ENCODE measurements at regions not wholly inside any gene's neighbourhood (a gene's known extent, or its start where the extent isn't known, plus 50 kb on each side); places are given as distances from the start of the nearest gene placed in this dataset.

- no peak for DNase-seq (ENCODE audit: low read depth, low spot score)
- ChIA-PET CTCF (interaction anchor here (1.6 kb wide), 1 partner anchor 27 kb away, joined by 6 read pairs; no protein-coding TSS in a partner anchor), POLR2A (no interaction called here)
- no peak overlapping the region for H3K4me3 ChIP-seq (ENCODE audit: low read depth, low read length)
- TF ChIP-seq CTCF (IDR thresholded peaks at IDR 0.05; ENCODE audit: insufficient read depth, low read length, missing control alignments): no peak
Measured at GRCh38 chr4:37538931-37539330, 147.2 kb downstream of the RELL1 start.

- no peak for DNase-seq (ENCODE audit: low read depth, low spot score)
- TF ChIP-seq CTCF (IDR thresholded peaks at IDR 0.05; ENCODE audit: insufficient read depth, low read length, missing control alignments): no peak
- no peak overlapping the region for H3K4me3 ChIP-seq (ENCODE audit: low read depth, low read length)
- CTCF ChIA-PET: no interaction called here
- POLR2A ChIA-PET: no interaction called here
Measured at GRCh38 chr4:37537484-37537883, 148.7 kb downstream of the RELL1 start.

GRCh38 chr4:37535872-37536271 is 150.3 kb downstream of the RELL1 start:
- DNase-seq (ENCODE audit: low read depth, low spot score): no peak
- ChIA-PET CTCF (no interaction called here), POLR2A (no interaction called here)
- H3K4me3 ChIP-seq (ENCODE audit: low read depth, low read length): no peak overlapping the region
- no peak for TF ChIP-seq CTCF (IDR thresholded peaks at IDR 0.05; ENCODE audit: insufficient read depth, low read length, missing control alignments)

GRCh38 chr4:37533286-37534033 is 152.7 kb downstream of the RELL1 start:
- ChIA-PET POLR2A (no interaction called here), CTCF (no interaction called here)
- H3K4me3 ChIP-seq (ENCODE audit: low read depth, low read length): no peak overlapping the region
- TF ChIP-seq CTCF (IDR thresholded peaks at IDR 0.05; ENCODE audit: insufficient read depth, low read length, missing control alignments): no peak
- DNase-seq (ENCODE audit: low read depth, low spot score): no peak

- ChIA-PET POLR2A (no interaction called here), CTCF (no interaction called here)
- no peak overlapping the region for H3K4me3 ChIP-seq (ENCODE audit: low read depth, low read length)
- no peak for DNase-seq (ENCODE audit: low read depth, low spot score)
- no peak for TF ChIP-seq CTCF (IDR thresholded peaks at IDR 0.05; ENCODE audit: insufficient read depth, low read length, missing control alignments)
Measured at GRCh38 chr4:37531151-37531550, 155.0 kb downstream of the RELL1 start.

GRCh38 chr4:37530451-37530850 is 155.7 kb downstream of the RELL1 start:
- CTCF ChIA-PET: no interaction called here
- no peak overlapping the region for H3K4me3 ChIP-seq (ENCODE audit: low read depth, low read length)
- no peak for DNase-seq (ENCODE audit: low read depth, low spot score)
- TF ChIP-seq CTCF (IDR thresholded peaks at IDR 0.05; ENCODE audit: insufficient read depth, low read length, missing control alignments): no peak
- POLR2A ChIA-PET: no interaction called here
